Neural crest cell (in vitro differentiated cells): ENCODE measurements at regions not wholly inside any gene's neighbourhood (a gene's known extent, or its start where the extent isn't known, plus 50 kb on each side); places are given as distances from the start of the nearest gene placed in this dataset.
"Not testable (repeated sequence)": the region's sequence is repeated elsewhere in the genome, so short reads cannot be mapped to it uniquely, and the experiment has no call there.

Experiments
- DNase-seq: peaks from one replicate; pipeline ENCODE4 v3.0.0; 2021; ENCODE audit warnings: low read depth, mixed read lengths, low spot score
- H3K27ac Mint-ChIP-seq: one replicate; pipeline ENCODE4 v1.8.0; 2021; ENCODE audit warnings: mild to moderate bottlenecking, mixed read lengths; ENCODE audit not compliant: unreplicated experiment
- H3K27me3 Mint-ChIP-seq: 2 replicates; pipeline ENCODE4 v1.8.0; 2021; ENCODE audit warnings: low read depth, mild to moderate bottlenecking, mixed read lengths
- H3K36me3 Mint-ChIP-seq: 2 replicates; pipeline ENCODE4 v1.8.0; 2021; ENCODE audit warnings: low read depth, mild to moderate bottlenecking, mixed read lengths
- H3K4me1 Mint-ChIP-seq: 2 replicates; pipeline ENCODE4 v1.8.0; 2021; ENCODE audit warnings: mixed read lengths
- H3K4me3 Mint-ChIP-seq: one replicate; pipeline ENCODE4 v1.8.0; 2021; ENCODE audit warnings: mild to moderate bottlenecking, mixed read lengths
- H3K9me3 Mint-ChIP-seq: 2 replicates; pipeline ENCODE4 v1.8.0; 2021; ENCODE audit warnings: mixed read lengths
- TF ChIP-seq, protein P1 (sequence below): fragments of 200-600 bp; sonication (generic); conservative IDR thresholded peaks from 2 replicates; pipeline ENCODE4 v1.5.0; 2021; ENCODE audit warnings: antibody characterized with exemption, mild to moderate bottlenecking

DNA sequence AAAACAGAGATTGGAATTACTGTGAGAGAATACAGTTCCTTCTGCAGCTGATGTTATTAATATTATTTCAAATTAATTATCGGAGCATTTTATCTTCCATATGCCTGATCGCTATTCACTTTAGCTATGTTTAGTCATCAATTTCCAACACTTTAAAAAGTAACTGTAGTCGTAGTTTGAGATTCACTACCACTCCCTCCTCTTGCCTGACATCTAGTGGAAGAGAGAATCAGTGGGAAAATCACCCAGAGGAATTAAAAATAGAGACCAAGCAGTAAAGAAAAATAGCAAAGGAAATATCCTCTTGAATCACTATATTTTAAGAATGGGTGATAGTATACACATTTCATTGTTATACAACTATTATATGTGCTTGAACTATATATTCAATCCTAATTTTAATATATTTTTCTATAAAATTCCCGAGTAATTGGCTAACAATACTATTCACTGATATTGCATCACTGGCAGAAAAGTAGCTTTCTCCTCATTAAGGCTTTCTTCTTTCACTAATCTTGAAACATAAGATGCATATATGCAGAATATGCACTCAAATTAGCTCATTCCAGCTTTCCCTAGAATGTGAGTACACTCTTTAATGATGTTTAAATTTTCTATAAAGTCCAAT is 708.7 kb downstream of the CDH9 start:
- no peak for DNase-seq
- no peak overlapping the region for H3K27ac Mint-ChIP-seq
- H3K4me1 Mint-ChIP-seq: no peaks in the 10 kb centered on the region
- H3K27me3 Mint-ChIP-seq: no peaks in the 10 kb centered on the region
- no peak overlapping the region for H3K4me3 Mint-ChIP-seq
- H3K36me3 Mint-ChIP-seq: no peaks in the 10 kb centered on the region
- TF ChIP-seq, protein P1, sequence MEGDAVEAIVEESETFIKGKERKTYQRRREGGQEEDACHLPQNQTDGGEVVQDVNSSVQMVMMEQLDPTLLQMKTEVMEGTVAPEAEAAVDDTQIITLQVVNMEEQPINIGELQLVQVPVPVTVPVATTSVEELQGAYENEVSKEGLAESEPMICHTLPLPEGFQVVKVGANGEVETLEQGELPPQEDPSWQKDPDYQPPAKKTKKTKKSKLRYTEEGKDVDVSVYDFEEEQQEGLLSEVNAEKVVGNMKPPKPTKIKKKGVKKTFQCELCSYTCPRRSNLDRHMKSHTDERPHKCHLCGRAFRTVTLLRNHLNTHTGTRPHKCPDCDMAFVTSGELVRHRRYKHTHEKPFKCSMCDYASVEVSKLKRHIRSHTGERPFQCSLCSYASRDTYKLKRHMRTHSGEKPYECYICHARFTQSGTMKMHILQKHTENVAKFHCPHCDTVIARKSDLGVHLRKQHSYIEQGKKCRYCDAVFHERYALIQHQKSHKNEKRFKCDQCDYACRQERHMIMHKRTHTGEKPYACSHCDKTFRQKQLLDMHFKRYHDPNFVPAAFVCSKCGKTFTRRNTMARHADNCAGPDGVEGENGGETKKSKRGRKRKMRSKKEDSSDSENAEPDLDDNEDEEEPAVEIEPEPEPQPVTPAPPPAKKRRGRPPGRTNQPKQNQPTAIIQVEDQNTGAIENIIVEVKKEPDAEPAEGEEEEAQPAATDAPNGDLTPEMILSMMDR: peak; percentile 68
- no peaks in the 10 kb centered on the region for H3K9me3 Mint-ChIP-seq

- DNase-seq: no peak
- Mint-ChIP-seq H3K27me3 (no peaks in the 10 kb centered on the region), H3K36me3 (no peaks in the 10 kb centered on the region), H3K27ac (no peak overlapping the region), H3K4me1 (no peaks in the 10 kb centered on the region), H3K4me3 (no peak overlapping the region), H3K9me3 (no peaks in the 10 kb centered on the region)
- TF ChIP-seq, protein P1: no peak
Measured at GRCh38 chr5:26326153-26326759, 712.1 kb downstream of the CDH9 start.

- H3K4me1 Mint-ChIP-seq, H3K27me3 Mint-ChIP-seq, DNase-seq, H3K27ac Mint-ChIP-seq, H3K9me3 Mint-ChIP-seq, H3K4me3 Mint-ChIP-seq, H3K36me3 Mint-ChIP-seq: not testable (repeated sequence)
Measured at GRCh38 chr5:26325432-26325831, 713.0 kb downstream of the CDH9 start.

- not testable (repeated sequence) for DNase-seq, H3K4me3 Mint-ChIP-seq, H3K9me3 Mint-ChIP-seq
Measured at GRCh38 chr5:26324273-26324895, 714.0 kb downstream of the CDH9 start.

GRCh38 chr5:26323794-26324193 is 714.6 kb downstream of the CDH9 start:
- DNase-seq: no peak
- Mint-ChIP-seq H3K36me3 (no peaks in the 10 kb centered on the region), H3K9me3 (no peaks in the 10 kb centered on the region), H3K4me3 (no peak overlapping the region), H3K27me3 (no peaks in the 10 kb centered on the region), H3K4me1 (no peaks in the 10 kb centered on the region), H3K27ac (no peak overlapping the region)
- TF ChIP-seq, protein P1: no peak

More at GRCh38 chr5:26324273-26324895, 714.0 kb downstream of the CDH9 start:
- H3K27ac Mint-ChIP-seq, H3K36me3 Mint-ChIP-seq, H3K27me3 Mint-ChIP-seq, H3K4me1 Mint-ChIP-seq: not testable (repeated sequence)

DNA sequence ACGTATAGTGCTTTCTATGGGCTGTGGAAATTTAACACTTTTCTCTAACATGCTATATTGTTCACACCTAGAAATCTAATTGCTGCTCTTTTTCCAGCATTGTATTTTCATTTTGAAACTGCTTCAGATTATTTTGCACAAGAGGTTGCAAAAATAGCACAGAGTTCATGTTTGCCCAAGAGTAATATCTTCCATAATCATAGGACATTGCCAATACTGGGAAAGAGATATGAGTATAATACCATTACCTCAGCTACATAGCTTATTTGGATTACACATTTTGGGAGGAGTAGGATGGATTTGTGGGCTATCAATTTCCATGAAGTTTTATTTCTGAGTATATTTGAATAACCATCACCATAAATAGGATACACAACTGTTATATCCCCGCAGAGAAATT is 717.1 kb downstream of the CDH9 start:
- H3K9me3 Mint-ChIP-seq: no peaks in the 10 kb centered on the region
- no peaks in the 10 kb centered on the region for H3K36me3 Mint-ChIP-seq
- H3K27ac Mint-ChIP-seq: no peak overlapping the region
- no peak overlapping the region for H3K4me3 Mint-ChIP-seq
- DNase-seq: no peak
- TF ChIP-seq, protein P1: no peak
- H3K4me1 Mint-ChIP-seq: no peaks in the 10 kb centered on the region
- no peaks in the 10 kb centered on the region for H3K27me3 Mint-ChIP-seq
